GM19455 (cell line): ENCODE measurements at regions not wholly inside any gene's neighbourhood (a gene's known extent, or its start where the extent isn't known, plus 50 kb on each side); places are given as distances from the start of the nearest gene placed in this dataset.
A peak's percentile ranks its signal among the peaks of the same experiment; 100 is the strongest.

Experiments
- ATAC-seq: cut with Tn5 transposase; IDR thresholded peaks from one replicate; pipeline ENCODE4 v1.9.1; 2021; ENCODE audit not compliant: unreplicated experiment

- no peak for ATAC-seq
These were observed 755.7 kb downstream of the TLR4 start for GRCh38 chr9:118459913-118460312.

DNA sequence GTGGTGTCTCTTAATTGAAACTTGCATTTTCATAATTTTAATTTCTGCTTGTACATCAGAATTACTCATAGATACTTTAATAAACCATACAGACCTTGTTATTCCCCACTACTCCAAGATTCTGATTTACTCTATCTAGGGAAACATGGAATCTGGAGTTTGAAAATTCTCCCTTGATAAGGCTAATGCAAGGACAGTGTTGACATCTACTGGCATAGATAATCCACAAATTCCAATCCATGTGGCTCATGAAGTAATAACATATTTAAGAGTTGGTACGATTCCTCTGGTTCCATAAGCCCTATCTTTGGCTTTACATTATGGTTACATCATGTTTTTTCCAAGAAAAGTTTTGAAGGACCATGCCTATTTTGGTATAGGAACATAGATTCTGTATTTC, 759.2 kb downstream of the TLR4 start:
- no peak for ATAC-seq

- no peak for ATAC-seq
These were observed 769.3 kb downstream of the TLR4 start for GRCh38 chr9:118473521-118473920.

DNA sequence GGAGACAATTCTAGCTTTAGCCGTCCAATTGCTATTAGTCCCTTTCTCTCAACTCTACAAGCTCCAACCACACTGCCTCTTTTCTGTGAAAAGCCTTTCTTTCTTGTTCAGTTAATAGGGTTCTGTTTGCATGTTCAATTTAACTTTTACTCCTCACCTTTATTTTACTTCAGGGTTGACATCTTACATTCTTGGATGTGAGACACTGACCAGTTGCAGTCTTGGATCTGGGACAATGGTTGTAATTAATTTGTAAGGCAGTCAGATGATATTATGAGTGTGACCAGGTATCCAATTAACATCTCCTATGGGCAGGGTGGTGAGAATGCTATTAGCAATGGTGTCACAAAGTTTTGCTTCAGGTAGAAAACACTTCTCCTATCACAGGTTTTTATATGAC, 774.5 kb downstream of the TLR4 start:
- ATAC-seq: no peak

DNA sequence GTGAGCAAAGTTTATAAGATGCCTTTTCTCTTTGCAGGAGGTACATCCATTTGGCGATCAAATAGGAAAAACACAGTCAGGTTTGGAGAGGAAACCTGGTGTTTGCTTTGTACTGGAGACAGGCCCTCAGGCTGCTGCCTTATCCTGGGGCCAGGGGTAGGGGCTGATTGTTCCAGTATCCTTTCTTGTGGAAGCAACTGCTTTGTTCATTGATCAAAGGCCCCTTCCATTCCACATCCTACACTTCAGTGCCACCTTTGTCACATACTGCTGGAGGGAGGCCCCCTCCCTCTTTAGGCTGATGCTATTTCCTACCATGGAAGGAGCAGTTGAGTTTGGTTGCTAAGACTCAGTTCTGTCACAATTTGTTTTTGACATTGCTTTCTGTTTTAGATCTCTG, 778.1 kb downstream of the TLR4 start:
- no peak for ATAC-seq

DNA sequence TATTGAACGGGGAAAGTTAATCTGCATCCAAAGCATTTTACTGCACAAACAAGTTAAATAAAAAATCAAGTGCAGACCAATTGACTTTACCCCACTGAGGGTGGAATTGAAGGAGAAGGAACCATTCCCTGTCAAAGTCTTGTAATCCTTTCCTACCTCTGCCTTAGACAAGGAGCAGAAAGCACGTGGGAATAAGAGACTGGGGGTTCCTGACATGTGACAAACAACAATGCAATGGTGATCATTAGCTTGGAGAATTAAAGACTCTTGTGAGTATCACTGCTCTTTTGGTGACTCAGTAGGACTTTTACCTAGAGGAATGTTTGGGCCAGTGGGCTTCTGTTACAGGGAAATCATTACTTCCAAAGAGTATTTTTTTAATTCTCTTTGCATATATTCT, 779.5 kb downstream of the TLR4 start:
- no peak for ATAC-seq

DNA sequence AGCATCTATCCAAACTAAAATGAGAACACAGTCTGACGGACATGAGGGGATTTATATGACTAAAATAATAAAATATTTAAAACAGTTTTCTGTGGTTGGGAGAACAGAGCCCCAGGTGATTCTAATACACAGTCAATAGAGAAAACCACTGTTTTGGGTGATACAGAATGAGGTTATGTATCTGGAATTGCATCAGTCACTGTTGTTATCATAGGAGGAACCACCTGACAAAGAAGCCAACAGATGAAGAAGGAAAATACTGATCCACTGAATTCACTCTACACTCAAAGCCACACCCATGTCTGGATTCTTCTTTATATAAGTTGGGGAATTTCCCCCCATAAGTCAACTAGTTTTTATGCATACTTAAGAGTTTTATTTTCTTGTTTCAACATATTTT, 799.0 kb downstream of the TLR4 start:
- no peak for ATAC-seq

- ATAC-seq: no peak
These were observed 806.5 kb downstream of the TLR4 start for GRCh38 chr9:118510711-118511110.

- no peak for ATAC-seq
These were observed 811.7 kb downstream of the TLR4 start for GRCh38 chr9:118515947-118516346.

- ATAC-seq: no peak
These were observed 817.1 kb downstream of the TLR4 start for GRCh38 chr9:118521261-118521660.

- ATAC-seq: peak; percentile 83
These were observed 818.2 kb downstream of the TLR4 start for GRCh38 chr9:118522093-118523028.

- no peak for ATAC-seq
These were observed 823.1 kb downstream of the TLR4 start for GRCh38 chr9:118527261-118527660.

- no peak for ATAC-seq
These were observed 825.0 kb downstream of the TLR4 start for GRCh38 chr9:118529210-118529609.

DNA sequence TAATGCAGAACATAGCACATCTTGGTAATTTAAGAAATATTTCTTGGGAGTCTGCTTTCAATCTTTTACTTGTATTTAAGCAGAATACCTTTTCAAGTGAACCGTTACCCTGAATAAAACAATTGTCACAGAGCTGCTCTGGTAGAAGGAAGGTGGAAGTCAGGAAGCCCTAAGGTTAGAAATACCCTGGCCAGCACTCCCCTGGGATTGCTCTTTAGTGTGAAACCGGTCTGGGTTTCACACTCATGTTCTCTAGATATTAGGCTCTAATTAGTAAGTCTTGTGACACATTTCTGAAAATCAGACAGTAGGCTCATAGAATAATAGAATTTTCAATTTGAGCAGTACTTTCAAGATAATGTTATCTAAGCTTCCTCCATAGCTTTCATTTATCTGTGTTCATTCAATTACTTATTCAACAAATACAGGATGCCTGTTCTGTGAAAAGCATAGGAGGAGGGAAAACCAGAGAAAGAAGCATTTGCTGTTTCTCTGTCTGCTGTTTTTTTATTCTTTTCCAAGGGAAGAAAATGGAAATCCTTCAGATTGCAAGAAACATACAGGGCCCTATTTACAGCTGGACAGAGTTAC, 825.5 kb downstream of the TLR4 start:
- peak; percentile 76 for ATAC-seq

- ATAC-seq: no peak
These were observed 828.4 kb downstream of the TLR4 start for GRCh38 chr9:118532592-118532991.

DNA sequence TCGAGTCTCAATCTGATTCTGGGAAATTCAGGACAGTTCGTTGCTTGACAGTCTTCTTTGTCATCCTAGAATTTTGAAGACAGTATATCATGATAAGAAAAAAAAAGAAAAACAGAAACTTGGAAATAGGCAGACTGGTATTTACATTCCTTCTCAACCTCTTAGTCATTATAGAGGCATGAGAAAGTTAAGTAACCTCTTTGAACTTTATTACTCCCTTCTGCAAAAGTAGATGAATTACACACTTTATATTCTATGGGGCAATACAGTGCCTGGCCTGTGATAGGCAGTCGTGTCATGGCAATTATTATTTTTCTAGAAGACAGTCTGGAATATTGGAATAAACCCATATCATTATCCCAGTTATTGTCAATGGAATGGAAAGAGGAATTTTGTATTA, 828.9 kb downstream of the TLR4 start:
- no peak for ATAC-seq

- no peak for ATAC-seq
These were observed 829.6 kb downstream of the TLR4 start for GRCh38 chr9:118533850-118534249.

DNA sequence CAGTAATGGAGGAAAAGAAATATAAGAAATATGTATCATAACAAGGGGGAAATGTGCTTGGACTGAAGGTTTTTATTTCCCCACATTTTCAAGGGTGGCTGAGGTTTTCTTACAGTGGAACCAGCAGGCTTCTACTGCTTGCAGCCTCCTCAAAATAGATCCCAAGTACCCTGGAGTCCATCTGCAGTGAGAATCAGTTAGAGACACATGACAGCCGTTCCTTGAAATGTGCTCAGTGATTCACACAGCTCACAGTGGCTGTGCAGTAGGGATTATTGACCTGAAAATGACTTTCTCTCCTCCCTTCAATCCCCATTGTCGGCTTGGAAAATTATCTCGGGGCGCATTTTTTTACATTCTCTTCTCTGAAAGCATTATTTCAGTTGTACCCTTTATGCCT, 832.0 kb downstream of the TLR4 start:
- no peak for ATAC-seq

- no peak for ATAC-seq
These were observed 830.3 kb downstream of the BRINP1 start for GRCh38 chr9:118538959-118539358.

GRCh38 chr9:118553465-118553864, 815.8 kb downstream of the BRINP1 start:
- ATAC-seq: no peak

DNA sequence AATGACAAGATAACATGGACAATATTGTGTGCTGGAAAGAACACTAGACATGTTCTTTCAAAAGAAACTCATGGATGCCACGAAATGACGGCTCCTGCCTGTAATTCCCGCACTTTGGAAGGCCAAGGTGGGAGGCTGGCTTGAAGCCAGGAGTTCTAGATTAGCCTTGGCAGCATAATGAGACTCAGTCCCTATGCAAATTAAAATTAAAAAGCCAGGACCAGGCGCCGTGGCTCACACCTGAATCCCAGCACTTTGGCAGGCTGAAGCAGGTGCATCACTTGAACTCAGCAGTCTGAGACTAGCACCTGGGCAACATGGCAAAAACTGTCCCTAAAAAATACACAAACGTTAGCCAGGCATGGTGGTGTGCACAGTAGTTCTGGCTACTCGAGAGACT, 814.2 kb downstream of the BRINP1 start:
- ATAC-seq: no peak

DNA sequence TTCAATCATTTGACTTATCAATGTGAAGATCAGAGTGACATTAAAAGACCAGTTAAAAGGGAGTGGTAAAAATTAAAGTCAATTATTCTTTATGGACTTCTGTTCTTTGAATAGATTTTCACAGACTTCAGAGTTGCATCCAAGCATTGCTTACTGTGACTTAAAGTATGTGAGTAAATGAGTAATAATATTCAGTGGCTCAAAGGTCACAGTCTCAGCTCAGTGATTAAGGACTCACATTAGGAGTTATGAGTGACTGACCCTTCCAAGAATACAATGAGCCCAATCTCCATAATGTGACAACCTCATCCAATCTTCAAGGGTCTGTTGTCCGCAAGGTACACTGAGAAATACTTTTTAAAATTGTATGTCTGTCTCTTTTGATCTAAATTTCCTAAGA, 811.2 kb downstream of the BRINP1 start:
- no peak for ATAC-seq

GRCh38 chr9:118558891-118559290, 810.3 kb downstream of the BRINP1 start:
- no peak for ATAC-seq
